GM18517 (cell line): ENCODE measurements at regions not wholly inside any gene's neighbourhood (a gene's known extent, or its start where the extent isn't known, plus 50 kb on each side); places are given as distances from the start of the nearest gene placed in this dataset.

Source experiments
- ATAC-seq: cut with Tn5 transposase; IDR thresholded peaks from one replicate; pipeline ENCODE4 v1.9.1; 2021; ENCODE audit warnings: mild to moderate bottlenecking, moderate library complexity; ENCODE audit not compliant: unreplicated experiment

- ATAC-seq: no peak
Measured at GRCh38 chr6:1514078-1514477, 95.6 kb upstream of the FOXC1 start.

GRCh38 chr6:1515280-1515679, 94.4 kb upstream of the FOXC1 start:
- no peak for ATAC-seq

- ATAC-seq: no peak
Measured at GRCh38 chr6:1515781-1516180, 93.9 kb upstream of the FOXC1 start.

DNA sequence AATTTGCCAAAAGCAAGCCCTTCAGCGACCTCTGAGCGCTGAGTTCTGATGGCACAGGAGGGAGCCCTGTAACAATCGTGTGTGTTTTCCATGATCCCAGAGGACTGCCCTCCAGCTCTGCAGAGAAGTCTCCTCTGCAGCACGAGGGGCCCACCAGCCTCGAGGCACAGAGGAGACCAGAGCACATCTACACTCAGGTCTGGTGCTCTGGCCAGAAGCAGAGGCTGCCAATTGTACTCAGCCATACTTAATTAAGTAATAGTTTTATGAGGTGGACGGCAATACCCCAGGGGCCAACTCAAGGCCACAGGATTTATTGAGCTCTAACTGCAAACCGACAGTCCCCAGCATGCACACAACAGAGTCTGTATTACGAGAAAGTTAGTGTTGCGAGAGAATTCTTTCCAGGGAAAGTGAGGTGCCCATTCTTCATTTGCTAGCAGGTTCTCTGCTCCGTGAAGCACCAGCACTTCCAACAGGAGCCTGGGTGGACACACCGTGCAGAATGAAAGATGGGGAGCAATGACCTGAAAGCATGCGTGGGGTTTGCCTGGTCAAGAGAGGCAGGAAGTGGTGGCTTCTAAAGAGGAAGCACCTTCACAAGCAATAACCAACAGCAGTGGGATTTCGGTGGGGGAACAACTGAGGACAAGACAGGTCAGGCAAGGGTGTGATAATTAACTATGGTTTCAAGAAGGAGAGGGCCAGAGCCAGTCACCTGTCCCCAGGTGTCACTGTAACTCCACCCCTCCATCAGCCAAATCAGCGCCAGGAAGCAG, 92.8 kb upstream of the FOXC1 start:
- no peak for ATAC-seq

GRCh38 chr6:1518855-1519254, 90.9 kb upstream of the FOXC1 start:
- ATAC-seq: no peak

- no peak for ATAC-seq
Measured at GRCh38 chr6:1519597-1519996, 90.1 kb upstream of the FOXC1 start.

DNA sequence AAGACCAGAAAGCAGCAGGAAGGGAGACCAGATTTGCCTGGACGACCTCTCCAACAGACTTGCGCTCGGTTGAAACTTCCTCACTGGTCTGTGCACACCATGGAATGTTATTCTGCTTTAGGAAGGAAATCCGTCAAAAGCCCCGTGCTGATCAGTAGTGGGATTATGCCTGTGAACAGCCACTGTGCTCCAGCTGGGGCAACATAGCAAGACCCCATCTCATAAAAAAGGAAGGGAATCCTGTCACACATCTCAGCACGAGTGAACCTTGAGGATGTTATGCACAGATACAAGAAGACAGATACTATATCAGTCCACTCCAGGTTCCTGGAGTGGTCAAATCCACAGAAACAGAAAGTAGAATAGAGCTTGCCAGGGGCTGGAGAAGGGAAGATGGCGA, 86.9 kb upstream of the FOXC1 start:
- no peak for ATAC-seq

GRCh38 chr6:1524040-1524480, 85.7 kb upstream of the FOXC1 start:
- peak; percentile 55 for ATAC-seq

GRCh38 chr6:1525364-1526038, 84.2 kb upstream of the FOXC1 start:
- no peak for ATAC-seq

GRCh38 chr6:1526398-1527072, 83.2 kb upstream of the FOXC1 start:
- no peak for ATAC-seq

DNA sequence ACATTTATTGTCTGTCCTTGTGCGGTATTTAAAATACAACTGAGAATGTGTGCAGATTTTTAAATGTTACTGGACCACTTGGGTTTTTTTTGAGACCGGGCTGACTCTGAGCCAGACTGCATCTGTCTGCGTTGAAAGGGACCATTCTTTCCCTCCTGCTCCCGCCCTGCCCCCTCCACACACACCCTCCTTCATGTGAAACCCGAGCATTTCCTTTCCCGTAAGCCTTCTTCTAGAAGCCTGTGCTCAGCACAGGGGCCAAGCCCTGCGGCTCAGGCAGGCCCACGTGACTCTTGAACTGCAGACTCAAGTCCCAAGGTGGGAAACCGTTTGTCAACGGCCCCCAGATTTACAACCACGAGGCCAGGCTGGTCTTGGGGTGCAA, 82.7 kb upstream of the FOXC1 start:
- no peak for ATAC-seq

GRCh38 chr6:1535295-1535694, 74.4 kb upstream of the FOXC1 start:
- ATAC-seq: no peak

DNA sequence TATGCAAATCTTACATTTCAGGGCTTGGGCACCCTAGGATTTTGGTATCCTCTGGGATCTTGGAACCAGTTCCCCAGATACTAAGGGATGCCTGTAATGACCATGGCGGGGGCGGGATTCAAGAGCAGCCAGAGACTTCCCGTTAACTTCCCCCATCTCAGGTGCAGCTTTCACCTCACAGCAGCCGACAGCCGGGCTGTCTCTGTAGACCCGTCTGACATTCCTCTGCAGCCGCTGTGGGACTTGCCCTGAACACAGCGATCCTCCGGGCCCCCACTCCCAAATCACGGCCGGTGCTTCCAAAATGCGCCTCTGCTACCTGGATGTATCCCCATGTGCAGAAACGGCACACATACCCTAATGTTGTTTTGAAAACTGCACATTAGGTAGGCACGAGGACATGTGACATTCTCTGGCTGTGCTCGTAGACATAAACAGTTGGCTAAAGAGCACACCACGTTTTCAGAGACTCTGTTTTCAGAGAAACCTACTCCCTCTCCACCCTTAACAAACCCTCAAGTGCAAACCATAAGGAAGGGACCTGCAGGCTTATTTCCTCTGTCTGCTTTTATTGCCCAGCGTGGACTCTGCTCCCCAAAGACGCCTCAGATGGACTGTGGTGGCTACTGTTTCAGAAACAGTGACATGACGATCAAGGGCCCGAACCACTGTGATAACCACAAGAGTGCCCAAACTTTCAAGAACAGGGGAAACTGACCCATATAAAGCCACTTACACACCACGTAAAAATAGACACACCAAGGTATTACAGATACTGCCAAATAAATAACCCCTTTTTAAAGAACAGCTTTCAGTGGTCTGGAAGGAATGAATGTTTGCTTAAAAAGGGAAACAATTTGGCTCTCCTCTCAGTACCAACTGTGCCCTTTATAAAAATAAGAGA, 72.9 kb upstream of the FOXC1 start:
- ATAC-seq: no peak

DNA sequence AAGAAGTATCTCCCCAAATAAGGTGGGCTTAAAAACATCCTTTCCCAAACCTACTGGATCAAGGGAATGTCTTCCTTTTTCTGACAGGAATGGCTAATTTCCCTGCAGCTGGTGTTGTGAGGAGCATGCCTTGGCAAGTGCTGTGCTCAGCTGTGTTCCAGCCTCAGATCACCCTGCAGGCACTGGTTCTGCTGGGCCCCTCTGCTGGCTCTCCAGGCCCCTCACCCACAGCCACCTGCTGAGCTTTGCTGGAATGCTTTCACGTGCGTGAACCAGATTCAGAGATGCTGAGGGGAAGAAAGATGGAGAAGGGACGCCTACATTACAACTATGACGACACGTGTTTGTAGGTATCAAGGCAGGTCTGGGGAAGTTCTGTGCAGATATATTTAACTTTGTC, 71.3 kb upstream of the FOXC1 start:
- ATAC-seq: no peak

- no peak for ATAC-seq
Measured at GRCh38 chr6:1538810-1539478, 70.8 kb upstream of the FOXC1 start.

GRCh38 chr6:1540864-1541521, 68.7 kb upstream of the FOXC1 start:
- no peak for ATAC-seq

DNA sequence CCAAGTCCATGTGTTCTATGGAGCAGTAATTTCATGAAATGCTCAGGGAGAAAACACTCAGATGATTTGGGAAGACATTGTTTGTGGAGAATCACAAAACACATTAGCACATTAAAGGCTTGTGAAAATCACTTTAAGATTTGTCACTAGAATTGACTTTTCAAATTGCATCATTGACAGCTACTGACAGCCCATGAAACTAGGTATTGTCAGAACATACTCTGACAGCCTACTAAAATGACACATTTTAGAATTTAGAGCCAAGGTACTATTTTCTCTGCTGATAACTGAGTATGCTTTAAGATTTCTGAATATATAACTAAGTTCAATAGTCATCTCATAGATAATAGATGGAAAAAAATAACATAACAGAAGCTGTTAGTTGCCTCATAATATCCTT, 67.4 kb upstream of the FOXC1 start:
- ATAC-seq: no peak

GRCh38 chr6:1542764-1543163, 67.0 kb upstream of the FOXC1 start:
- ATAC-seq: no peak

GRCh38 chr6:1544000-1544399, 65.7 kb upstream of the FOXC1 start:
- no peak for ATAC-seq

DNA sequence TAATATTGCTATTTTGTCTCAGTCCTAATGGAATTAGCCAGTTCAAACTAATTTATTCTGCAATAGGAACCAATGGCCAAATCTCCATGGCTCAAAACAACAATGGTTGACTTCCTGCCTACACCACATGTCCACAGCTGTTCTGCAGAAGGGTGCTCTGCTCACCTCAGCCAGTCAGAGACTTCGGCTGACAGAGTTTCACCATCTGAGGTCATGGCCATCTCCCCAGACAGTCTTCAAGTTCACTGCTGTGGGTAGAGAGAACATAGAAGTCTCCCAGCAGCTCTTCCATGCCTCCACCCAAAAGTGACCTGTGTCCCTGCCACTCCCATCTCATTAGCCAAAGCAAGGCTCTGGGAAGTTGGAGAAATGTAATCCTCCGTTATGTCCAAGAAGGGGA, 65.1 kb upstream of the FOXC1 start:
- no peak for ATAC-seq
